ENCODE measurements at regions not wholly inside any gene's neighbourhood (a gene's known extent, or its start where the extent isn't known, plus 50 kb on each side); places are given as distances from the start of the nearest gene placed in this dataset.
"Not testable (repeated sequence)": the region's sequence is repeated elsewhere in the genome, so short reads cannot be mapped to it uniquely, and the experiment has no call there.

- 18 to 46% (median 35%) methylated on average over 2 of the region's 2 CpGs for WGBS, 4 donors
- no peak for DNase-seq
- TF ChIP-seq CTCF (IDR thresholded peaks at IDR 0.05), result no peak
- no peak for TF ChIP-seq POLR2A (IDR thresholded peaks at IDR 0.05)
- Histone ChIP-seq H3K4me1 (no peaks in the 10 kb centered on the region), H3K4me3 (no peak overlapping the region), H3K27me3 (no peaks in the 10 kb centered on the region), H3K36me3 (no peaks in the 10 kb centered on the region), H3K27ac (no peak overlapping the region), H3K9me3 (peaks cover 0 to 7% (median 0%) of the 10 kb centered on the region in 12 donors)
- no peak for ATAC-seq
- intact Hi-C loops (cut with DNase I), result loop anchor here in 1 of 10 donors (10.0 kb wide), 1 partner anchor 65 kb away; no protein-coding TSS in a partner anchor
Observed at GRCh38 chr9:29439961-29440360, 1866.7 kb upstream of the C9orf72 start.

- WGBS, 4 donors, result 67 to 78% (median 74%) methylated on average over 4 of the region's 4 CpGs
- ATAC-seq, result no peak
Observed at GRCh38 chr9:29440449-29440848, 1867.2 kb upstream of the C9orf72 start.

GRCh38 chr9:29445751-29446150 is 1872.5 kb upstream of the C9orf72 start:
- DNase-seq (no peak), ATAC-seq (no peak)
- H3K27ac ChIP-seq, result no peak overlapping the region
- no peaks in the 10 kb centered on the region for H3K27me3 ChIP-seq
- intact Hi-C loops (cut with DNase I), result loop anchor here in 1 of 10 donors (10.0 kb wide), 1 partner anchor 59 kb away; no protein-coding TSS in a partner anchor
- no peak overlapping the region for H3K4me3 ChIP-seq
- H3K9me3 ChIP-seq, result peaks cover 0 to 17% (median 0%) of the 10 kb centered on the region in 12 donors
- no peaks in the 10 kb centered on the region for H3K4me1 ChIP-seq
- 56 to 64% (median 63%) methylated on average over 3 of the region's 3 CpGs for WGBS, 4 donors
- TF ChIP-seq POLR2A (IDR thresholded peaks at IDR 0.05), result no peak
- no peak for TF ChIP-seq CTCF (IDR thresholded peaks at IDR 0.05)
- H3K36me3 ChIP-seq, result no peaks in the 10 kb centered on the region

More at GRCh38 chr9:29440449-29440848, 1867.2 kb upstream of the C9orf72 start:
- DNase-seq, result no peak
- Histone ChIP-seq H3K4me1 (no peaks in the 10 kb centered on the region), H3K36me3 (no peaks in the 10 kb centered on the region), H3K9me3 (peaks cover 0 to 7% (median 0%) of the 10 kb centered on the region in 12 donors), H3K27me3 (no peaks in the 10 kb centered on the region), H3K4me3 (no peak overlapping the region), H3K27ac (no peak overlapping the region)
- TF ChIP-seq CTCF (IDR thresholded peaks at IDR 0.05) (no peak), POLR2A (IDR thresholded peaks at IDR 0.05) (no peak)
- intact Hi-C loops (cut with DNase I), result loop anchor here in 1 of 10 donors (10.0 kb wide), 1 partner anchor 64 kb away; no protein-coding TSS in a partner anchor

GRCh38 chr9:29449306-29449705 is 1876.0 kb upstream of the C9orf72 start:
- intact Hi-C loops (cut with DNase I), result loop anchor here in 1 of 10 donors (10.0 kb wide), 1 partner anchor 55 kb away; no protein-coding TSS in a partner anchor
- TF ChIP-seq POLR2A (IDR thresholded peaks at IDR 0.05), result no peak
- TF ChIP-seq CTCF (IDR thresholded peaks at IDR 0.05), result no peak
- Histone ChIP-seq H3K9me3 (peaks cover 0 to 10% (median 0%) of the 10 kb centered on the region in 12 donors), H3K4me1 (no peaks in the 10 kb centered on the region), H3K27me3 (no peaks in the 10 kb centered on the region), H3K36me3 (no peaks in the 10 kb centered on the region), H3K4me3 (no peak overlapping the region), H3K27ac (no peak overlapping the region)
- DNase-seq, result no peak
- ATAC-seq, result no peak

GRCh38 chr9:29450343-29450875 is 1877.1 kb upstream of the C9orf72 start:
- ATAC-seq; H3K4me3 ChIP-seq; H3K36me3 ChIP-seq; intact Hi-C loops (cut with DNase I); H3K4me1 ChIP-seq; H3K27me3 ChIP-seq; H3K9me3 ChIP-seq; DNase-seq; H3K27ac ChIP-seq: not testable (repeated sequence)
- 86 to 91% (median 87%) methylated on average over 27 to 29 of the region's 29 CpGs for WGBS, 4 donors
